GM10266 (cell line): ENCODE measurements at regions not wholly inside any gene's neighbourhood (a gene's known extent, or its start where the extent isn't known, plus 50 kb on each side); places are given as distances from the start of the nearest gene placed in this dataset.

Experiments
- DNase-seq: peaks from one replicate; pipeline ENCODE4 v3.0.0; 2012; ENCODE audit errors: extremely low spot score
- TF ChIP-seq, protein P1 (sequence below): IDR thresholded peaks from 2 replicates; pipeline ENCODE4 v1.5.1; 2012; ENCODE audit warnings: mild to moderate bottlenecking, low read depth; ENCODE audit not compliant: control insufficient read depth, insufficient read depth; ENCODE audit errors: missing control alignments

DNA sequence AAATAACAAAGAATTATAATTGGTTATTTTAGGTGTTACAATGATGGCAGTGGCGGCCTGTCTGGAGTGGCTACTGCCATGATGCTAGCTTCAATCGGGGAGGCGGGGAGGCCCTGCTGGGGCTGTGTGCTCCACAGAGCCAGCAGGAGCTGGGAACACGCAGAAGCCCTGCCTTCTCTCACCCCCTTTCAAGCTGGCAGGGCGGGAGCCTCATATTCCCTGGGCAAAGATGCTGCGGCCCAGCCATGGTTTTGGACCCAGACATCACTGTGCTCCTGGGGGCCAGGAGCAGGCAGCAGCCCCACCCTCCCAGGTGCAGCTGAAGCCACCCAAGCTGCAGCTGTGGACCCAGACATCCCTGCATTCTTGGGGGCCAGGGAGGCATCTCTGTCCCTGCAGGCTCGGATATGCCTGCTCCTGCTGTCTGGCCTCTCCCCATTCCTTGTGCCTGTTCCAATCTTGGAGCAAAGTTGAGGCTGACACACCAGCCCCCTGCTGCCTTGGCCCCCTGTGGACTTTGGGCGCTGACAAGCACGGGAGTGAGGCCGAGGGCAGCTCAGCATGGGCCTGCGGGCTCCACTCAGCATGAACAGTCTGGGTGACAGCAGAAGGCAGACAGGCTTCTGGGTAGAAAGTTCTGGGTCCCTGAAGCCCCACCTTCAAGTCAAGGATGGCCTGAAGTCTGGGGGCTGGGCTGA, 263.1 kb upstream of the HTR2A start:
- DNase-seq, result no peak
- TF ChIP-seq, protein P1, sequence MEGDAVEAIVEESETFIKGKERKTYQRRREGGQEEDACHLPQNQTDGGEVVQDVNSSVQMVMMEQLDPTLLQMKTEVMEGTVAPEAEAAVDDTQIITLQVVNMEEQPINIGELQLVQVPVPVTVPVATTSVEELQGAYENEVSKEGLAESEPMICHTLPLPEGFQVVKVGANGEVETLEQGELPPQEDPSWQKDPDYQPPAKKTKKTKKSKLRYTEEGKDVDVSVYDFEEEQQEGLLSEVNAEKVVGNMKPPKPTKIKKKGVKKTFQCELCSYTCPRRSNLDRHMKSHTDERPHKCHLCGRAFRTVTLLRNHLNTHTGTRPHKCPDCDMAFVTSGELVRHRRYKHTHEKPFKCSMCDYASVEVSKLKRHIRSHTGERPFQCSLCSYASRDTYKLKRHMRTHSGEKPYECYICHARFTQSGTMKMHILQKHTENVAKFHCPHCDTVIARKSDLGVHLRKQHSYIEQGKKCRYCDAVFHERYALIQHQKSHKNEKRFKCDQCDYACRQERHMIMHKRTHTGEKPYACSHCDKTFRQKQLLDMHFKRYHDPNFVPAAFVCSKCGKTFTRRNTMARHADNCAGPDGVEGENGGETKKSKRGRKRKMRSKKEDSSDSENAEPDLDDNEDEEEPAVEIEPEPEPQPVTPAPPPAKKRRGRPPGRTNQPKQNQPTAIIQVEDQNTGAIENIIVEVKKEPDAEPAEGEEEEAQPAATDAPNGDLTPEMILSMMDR, result no peak

DNA sequence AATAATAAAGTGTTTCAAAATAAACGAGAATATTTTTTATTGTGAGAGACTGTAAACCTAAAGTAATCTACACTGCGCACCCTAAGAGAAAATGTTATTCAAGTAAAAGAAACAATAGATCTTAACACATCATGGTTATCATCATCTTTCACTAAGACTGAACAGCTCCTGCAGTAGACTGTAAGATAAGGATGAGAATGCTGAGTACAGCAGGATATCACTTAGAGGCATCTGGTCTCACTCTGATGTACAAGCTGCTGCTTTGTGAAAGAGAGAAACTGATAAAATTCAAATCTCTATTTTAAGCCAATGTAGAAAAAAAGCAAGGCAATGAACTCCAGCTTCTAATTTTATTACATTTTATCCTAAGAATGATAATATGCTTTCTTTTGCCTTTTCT, 261.7 kb upstream of the HTR2A start:
- TF ChIP-seq, protein P1, result no peak
- DNase-seq, result no peak

DNA sequence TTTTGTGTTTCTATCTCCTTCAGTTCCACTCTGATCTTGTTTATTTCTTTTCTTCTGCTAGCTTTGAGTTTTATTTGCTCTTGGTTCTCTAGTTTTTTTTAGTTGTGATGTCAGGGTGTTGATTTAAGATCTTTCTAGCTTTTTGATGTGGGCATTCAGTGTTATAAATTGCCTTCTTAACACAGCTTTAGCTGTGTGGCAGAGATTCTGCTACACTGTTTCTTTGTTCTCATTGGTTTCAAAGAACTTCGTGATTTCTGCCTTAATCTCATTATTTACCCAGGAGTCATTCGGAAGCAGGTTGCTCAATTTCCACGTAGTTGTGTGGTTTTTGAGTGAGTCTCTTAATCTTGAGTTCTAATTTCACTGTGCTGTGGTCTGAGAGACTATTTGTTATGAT, 251.7 kb upstream of the HTR2A start:
- TF ChIP-seq, protein P1, result no peak
- no peak for DNase-seq

DNA sequence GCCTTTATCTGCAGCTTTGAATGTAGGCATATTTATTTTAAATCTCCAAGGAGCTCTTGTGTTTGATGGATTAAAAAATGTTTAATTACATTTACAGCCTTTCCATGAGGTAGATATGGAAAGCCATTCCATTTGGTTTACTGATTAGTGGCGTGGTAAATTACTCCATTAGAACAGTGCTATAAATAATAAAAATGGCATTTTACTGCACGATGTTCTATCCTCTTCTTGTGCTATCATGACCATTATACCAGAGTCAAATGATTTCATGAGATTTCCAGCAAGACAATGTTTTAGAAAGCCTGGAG, 250.9 kb upstream of the HTR2A start:
- no peak for DNase-seq
- TF ChIP-seq, protein P1, result no peak

DNA sequence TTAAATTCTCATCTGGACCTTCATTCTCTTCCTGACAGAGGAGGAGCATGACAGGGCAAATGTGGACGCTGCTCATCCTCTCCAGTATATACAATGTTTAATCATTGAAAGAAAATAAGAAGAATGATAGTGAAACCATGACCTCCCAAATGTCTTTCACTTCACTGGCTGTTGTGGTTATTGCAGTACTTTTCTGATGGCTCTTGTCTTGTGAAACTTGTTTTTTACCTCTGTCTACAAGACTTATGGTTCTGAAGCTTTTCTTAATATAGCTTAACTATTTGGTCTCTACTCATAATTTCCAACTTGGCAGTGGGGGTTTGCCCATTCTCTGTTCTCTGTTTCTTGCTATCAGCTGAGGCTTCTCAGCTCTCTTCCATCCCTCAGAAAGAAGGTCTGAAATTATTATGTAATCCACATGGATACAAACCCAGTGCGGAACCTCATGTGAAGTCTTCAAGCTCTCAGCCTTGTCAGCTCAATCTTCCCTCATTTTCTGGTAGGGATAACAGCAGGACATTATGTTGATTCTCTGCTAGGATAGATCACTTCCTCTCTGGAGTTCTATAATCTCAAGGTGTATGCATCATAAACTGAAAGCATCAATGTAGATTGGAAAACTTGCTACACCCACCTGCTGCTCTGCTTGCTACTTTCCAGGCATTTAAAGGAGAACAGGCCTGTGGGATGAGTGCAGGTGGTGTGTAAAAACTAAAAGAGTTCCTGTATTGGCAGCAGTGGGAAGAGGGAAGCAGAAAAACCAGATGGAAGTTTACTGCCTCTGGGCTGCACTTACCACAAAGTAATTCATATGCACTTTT, 250.3 kb upstream of the HTR2A start:
- peak; percentile 25 for DNase-seq
- TF ChIP-seq, protein P1, result no peak

DNA sequence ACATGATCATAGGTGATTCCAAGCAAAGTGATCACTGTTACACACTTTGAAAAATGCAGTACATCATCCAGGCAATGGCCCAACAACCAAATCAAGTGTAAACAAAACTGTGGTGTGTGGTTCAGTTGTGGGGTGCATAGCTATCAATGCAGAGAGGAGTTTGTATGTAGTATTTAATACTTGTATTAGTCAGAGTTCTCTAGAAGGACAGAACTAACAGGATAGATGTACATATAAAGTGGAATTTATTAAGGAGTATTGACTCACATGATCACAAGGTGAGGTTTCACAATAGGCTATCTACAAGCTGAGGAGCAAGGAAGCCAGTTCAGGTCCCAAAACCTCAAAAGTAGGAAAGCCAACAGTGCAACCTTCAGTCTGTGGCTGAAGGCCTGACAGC, 249.3 kb upstream of the HTR2A start:
- TF ChIP-seq, protein P1, result no peak
- DNase-seq, result no peak

DNA sequence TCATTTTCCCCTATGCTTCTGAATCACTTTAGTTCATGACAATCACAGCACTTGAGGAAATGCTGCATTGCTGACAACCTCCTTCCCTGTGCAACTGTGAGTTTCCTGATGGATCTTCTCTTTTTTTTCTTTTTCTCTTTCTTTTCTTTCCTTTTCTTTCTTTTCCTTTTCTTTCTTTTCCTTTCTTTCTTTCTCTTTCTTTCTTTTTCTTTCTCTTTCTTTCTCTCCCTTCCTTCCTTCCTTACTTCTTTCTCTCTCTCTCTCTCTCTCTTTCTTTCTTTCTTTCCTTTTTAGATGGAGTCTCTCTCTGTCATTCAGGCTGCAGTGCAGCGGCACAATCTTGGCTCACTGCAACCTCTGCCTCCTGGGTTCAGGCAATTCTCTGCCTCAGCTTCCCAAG, 247.9 kb upstream of the HTR2A start:
- TF ChIP-seq, protein P1, result no peak
- no peak for DNase-seq
